Gastroesophageal sphincter (tissue), 4 donors: ENCODE measurements at regions not wholly inside any gene's neighbourhood (a gene's known extent, or its start where the extent isn't known, plus 50 kb on each side); places are given as distances from the start of the nearest gene placed in this dataset.

Experiments
- ATAC-seq: fragments of 150-250 bp; one replicate; pipeline ENCODE4 v1.9.1; 2016; ENCODE audit warnings: mild to moderate bottlenecking, moderate library complexity
- H3K27ac ChIP-seq, 4 donors: fragments of 200-600 bp; sonication (generic) in 3 of 4; 1 replicate in 3 of 4; 2 replicates in 1 of 4; pipeline ENCODE4 v1.5.1; 2016 to 2019
- H3K27me3 ChIP-seq: fragments of 200-600 bp; sonication (generic); one replicate; pipeline ENCODE4 v1.5.1; 2019
- H3K36me3 ChIP-seq, 2 donors: fragments of 200-600 bp; sonication (generic); one replicate each; pipeline ENCODE4 v1.5.1; 2019; ENCODE audit warnings: control low read depth in 1 of 2
- H3K4me1 ChIP-seq, 3 donors: fragments of 200-600 bp; sonication (generic); 1 replicate in 2 of 3; 2 replicates in 1 of 3; pipeline ENCODE4 v1.5.1; 2016 to 2019; ENCODE audit warnings: control low read depth in 2 of 3
- H3K4me3 ChIP-seq, 2 donors: fragments of 200-600 bp; sonication (generic); one replicate each; pipeline ENCODE4 v1.5.1; 2019; ENCODE audit warnings: mild to moderate bottlenecking in 1 of 2, moderate library complexity in 1 of 2
- H3K9me3 ChIP-seq, 3 donors: fragments of 200-600 bp; sonication (generic); one replicate each; pipeline ENCODE4 v1.5.1; 2017 to 2019; ENCODE audit warnings: control low read depth in 2 of 3
- EP300 ChIP-seq: sonication (generic); formaldehyde crosslinking; IDR thresholded peaks from one replicate; pipeline ENCODE4 v1.6.1; 2017; ENCODE audit warnings: antibody characterized with exemption, mild to moderate bottlenecking
- POLR2A ChIP-seq, 2 donors: fragments of 450-650 bp; IDR thresholded peaks; one replicate each; pipeline ENCODE4 v1.6.1; 2017; ENCODE audit warnings: antibody characterized with exemption in 2 of 2, mild to moderate bottlenecking in 2 of 2, moderate library complexity in 1 of 2
- POLR2AphosphoS5 ChIP-seq: sonication (generic); formaldehyde crosslinking; IDR thresholded peaks from one replicate; pipeline ENCODE4 v1.6.1; 2017; ENCODE audit warnings: antibody characterized with exemption
- WGBS, 2 donors: methylation state at CpG; one replicate each; pipeline ENCODE4 v1.1.5; 2018; ENCODE audit warnings: low coverage in 1 of 2; 5-methylcytosine and 5-hydroxymethylcytosine counted together
- TF ChIP-seq, protein P1 (sequence below), 4 experiments: fragments of 200-600 bp in 2 of 4; fragments of 450-650 bp in 2 of 4; sonication (generic) in 1 of 4; IDR thresholded peaks; one replicate each; pipeline ENCODE4 v1.5.1; 2017 to 2019; ENCODE audit warnings: antibody characterized with exemption in 4 of 4, mild to moderate bottlenecking in 2 of 4, moderate library complexity in 2 of 4

DNA sequence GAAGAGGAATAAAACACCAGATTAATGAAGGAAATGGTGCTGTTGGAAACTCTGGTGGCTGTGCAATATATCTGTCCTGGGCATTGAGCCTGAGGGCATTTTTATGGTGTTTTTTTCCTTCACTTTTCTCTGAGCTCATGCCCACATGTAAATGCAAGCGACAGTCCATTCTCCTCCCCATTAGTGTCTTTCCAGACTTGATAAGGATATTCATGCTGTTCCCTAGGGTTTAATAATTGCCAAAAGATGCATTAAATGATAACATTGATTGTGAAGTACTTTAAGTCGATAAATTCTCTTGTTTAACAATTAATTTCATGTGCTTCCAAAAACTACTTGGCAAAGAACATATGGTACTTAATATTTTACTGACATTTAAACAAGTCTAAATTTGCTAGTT lies 384.7 kb downstream of the MDFIC start:
- H3K27ac ChIP-seq = no peak overlapping the region
- 33 to 48% methylated on average over 2 of the region's 2 CpGs for WGBS, 2 donors
- no peak for ATAC-seq

DNA sequence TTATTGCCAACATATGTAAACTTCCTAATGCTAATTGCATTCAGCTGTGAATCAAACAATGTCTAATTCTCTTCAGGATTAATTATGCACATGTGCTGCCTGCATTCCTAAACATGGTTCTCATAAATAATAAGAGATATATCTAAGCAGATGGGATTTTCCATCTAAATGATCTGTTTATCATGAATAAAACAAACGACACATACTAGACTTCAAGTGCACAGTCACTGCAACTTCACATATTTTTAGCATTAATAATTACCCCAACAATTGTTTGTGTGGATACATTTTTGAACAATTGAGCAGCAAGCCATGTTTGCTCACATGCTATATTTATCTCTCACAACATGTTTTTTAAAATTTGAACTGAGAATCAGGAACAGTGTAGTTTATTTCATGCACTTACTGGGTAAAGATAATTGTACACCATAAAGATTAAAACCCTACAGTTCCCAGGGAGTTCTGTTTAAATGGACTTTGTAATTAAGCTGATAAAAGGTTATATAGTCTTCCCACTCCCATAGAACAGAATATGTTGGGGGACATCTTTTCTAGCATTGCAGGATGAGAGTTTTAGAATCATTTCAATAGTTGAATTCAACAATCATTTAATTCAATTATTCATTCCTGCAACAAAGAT lies 378.5 kb downstream of the MDFIC start:
- no peaks in the 10 kb centered on the region for H3K27me3 ChIP-seq
- H3K36me3 ChIP-seq = no peaks in the 10 kb centered on the region
- WGBS, 2 donors = 14 to 32% methylated on average over 1 of the region's 1 CpG
- no peak for TF ChIP-seq POLR2A (IDR thresholded peaks at IDR 0.05)
- TF ChIP-seq, protein P1, sequence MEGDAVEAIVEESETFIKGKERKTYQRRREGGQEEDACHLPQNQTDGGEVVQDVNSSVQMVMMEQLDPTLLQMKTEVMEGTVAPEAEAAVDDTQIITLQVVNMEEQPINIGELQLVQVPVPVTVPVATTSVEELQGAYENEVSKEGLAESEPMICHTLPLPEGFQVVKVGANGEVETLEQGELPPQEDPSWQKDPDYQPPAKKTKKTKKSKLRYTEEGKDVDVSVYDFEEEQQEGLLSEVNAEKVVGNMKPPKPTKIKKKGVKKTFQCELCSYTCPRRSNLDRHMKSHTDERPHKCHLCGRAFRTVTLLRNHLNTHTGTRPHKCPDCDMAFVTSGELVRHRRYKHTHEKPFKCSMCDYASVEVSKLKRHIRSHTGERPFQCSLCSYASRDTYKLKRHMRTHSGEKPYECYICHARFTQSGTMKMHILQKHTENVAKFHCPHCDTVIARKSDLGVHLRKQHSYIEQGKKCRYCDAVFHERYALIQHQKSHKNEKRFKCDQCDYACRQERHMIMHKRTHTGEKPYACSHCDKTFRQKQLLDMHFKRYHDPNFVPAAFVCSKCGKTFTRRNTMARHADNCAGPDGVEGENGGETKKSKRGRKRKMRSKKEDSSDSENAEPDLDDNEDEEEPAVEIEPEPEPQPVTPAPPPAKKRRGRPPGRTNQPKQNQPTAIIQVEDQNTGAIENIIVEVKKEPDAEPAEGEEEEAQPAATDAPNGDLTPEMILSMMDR (IDR thresholded peaks at IDR 0.05) = no peak
- TF ChIP-seq EP300 = no peak
- no peak for TF ChIP-seq POLR2AphosphoS5
- H3K27ac ChIP-seq = no peak overlapping the region
- H3K9me3 ChIP-seq = no peaks in the 10 kb centered on the region
- no peaks in the 10 kb centered on the region for H3K4me1 ChIP-seq
- ATAC-seq = no peak
- H3K4me3 ChIP-seq = no peak overlapping the region

More for the DNA sequence above, 384.7 kb downstream of the MDFIC start:
- no peaks in the 10 kb centered on the region for H3K9me3 ChIP-seq
- no peaks in the 10 kb centered on the region for H3K4me1 ChIP-seq
- TF ChIP-seq POLR2AphosphoS5 (no peak), EP300 (no peak), POLR2A (IDR thresholded peaks at IDR 0.05) (no peak)
- TF ChIP-seq, protein P1 (IDR thresholded peaks at IDR 0.05) = no peak
- H3K27me3 ChIP-seq = no peaks in the 10 kb centered on the region
- H3K36me3 ChIP-seq = no peaks in the 10 kb centered on the region
- no peak overlapping the region for H3K4me3 ChIP-seq

DNA sequence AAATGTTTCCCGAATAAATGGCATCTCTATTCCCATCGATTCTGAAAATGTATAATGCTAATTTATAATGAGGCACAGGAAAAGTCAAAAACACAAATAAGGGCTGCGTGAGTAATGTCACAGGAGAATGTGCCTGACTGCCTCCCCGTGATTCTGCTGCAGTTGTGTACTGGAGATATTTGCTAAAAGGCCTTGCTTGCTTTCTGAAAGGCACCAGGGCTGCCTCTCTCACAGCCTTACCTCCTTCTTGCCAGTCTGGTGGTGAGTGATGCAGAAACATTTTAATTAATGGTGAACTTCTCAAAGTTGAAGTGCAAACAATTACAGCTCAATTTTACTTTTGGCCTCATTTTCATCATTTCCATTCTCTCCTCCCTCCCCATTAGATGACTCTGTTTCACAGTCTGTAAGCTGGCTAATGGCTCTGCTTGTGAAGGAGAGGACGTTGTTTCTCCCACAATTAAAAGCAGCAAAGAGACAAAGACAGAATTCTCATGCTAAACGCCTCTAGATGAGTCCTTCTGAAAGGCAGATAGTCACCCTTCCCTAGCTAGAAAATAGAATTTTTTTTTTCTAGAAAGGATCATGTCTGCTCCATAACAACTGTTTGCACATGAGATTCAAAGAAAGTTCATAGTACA lies 377.6 kb downstream of the MDFIC start:
- WGBS, 2 donors = 80 to 81% methylated on average over 5 to 6 of the region's 6 CpGs
- Histone ChIP-seq H3K27me3 (no peaks in the 10 kb centered on the region), H3K4me3 (no peak overlapping the region), H3K27ac (no peak overlapping the region), H3K4me1 (no peaks in the 10 kb centered on the region), H3K36me3 (no peaks in the 10 kb centered on the region), H3K9me3 (no peaks in the 10 kb centered on the region)
- no peak for ATAC-seq
- TF ChIP-seq POLR2A (IDR thresholded peaks at IDR 0.05) (no peak), EP300 (no peak), POLR2AphosphoS5 (no peak)
- TF ChIP-seq, protein P1 (IDR thresholded peaks at IDR 0.05) = no peak

DNA sequence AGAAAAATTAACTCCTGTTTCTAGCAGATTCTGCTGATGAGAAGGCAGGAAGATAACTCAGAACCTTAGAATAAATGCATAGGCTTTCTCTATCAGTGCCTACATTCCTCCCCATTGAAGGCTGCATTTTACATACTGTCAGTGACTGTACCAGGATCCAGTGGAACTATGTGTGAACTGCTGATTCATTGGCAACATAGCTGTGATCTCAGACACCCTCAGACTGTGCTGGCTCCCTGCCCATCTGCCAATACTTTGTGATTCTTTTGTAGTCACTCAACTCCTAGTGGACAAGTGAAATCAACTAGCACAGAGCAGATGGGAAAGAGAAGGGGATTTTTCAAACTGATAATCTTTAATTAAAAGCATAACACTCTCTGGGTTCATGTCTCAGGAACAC lies 375.8 kb downstream of the MDFIC start:
- H3K9me3 ChIP-seq = no peaks in the 10 kb centered on the region
- no peaks in the 10 kb centered on the region for H3K36me3 ChIP-seq
- no peak for ATAC-seq
- no peak overlapping the region for H3K27ac ChIP-seq
- H3K4me3 ChIP-seq = no peak overlapping the region
- no peaks in the 10 kb centered on the region for H3K27me3 ChIP-seq
- TF ChIP-seq POLR2A (IDR thresholded peaks at IDR 0.05) (no peak), POLR2AphosphoS5 (no peak), EP300 (no peak)
- TF ChIP-seq, protein P1 (IDR thresholded peaks at IDR 0.05) = no peak
- H3K4me1 ChIP-seq = no peaks in the 10 kb centered on the region

DNA sequence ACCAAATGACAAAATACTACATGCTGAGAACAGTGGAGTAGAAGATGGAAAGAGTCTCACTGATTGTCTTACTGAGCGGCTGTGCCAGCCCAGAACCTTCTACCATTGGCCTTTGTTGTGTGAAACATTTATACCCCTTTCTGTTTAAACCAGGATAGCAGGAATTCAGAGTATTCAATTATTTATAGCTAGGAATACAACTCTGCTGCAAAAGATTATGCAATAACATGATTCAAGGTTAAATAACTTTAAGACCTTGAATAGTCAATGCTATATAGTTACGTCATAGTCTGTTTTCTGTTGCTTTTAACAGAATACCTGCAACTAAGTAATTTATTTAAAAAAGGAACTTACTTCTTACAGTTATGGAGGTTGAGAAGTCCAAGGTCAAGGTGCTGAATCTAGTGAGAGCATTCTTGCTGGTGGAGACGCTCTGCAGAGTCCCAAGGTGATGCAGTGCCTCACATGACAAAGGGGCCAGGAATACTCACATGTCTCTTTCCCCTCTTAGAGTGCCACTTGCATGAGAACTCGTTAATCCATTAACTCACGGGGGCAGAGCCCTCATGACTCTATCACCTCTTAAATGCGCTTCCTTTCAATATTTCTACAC lies 371.8 kb downstream of the MDFIC start:
- H3K9me3 ChIP-seq = no peaks in the 10 kb centered on the region
- 71 to 86% methylated on average over 5 of the region's 6 CpGs for WGBS, 2 donors
- H3K27ac ChIP-seq = no peak overlapping the region
- no peaks in the 10 kb centered on the region for H3K36me3 ChIP-seq
- TF ChIP-seq EP300 = no peak
- TF ChIP-seq, protein P1 (IDR thresholded peaks at IDR 0.05) = no peak
- TF ChIP-seq POLR2AphosphoS5 = no peak
- TF ChIP-seq POLR2A (IDR thresholded peaks at IDR 0.05) = no peak
- H3K4me3 ChIP-seq = no peak overlapping the region
- ATAC-seq = no peak
- H3K27me3 ChIP-seq = no peaks in the 10 kb centered on the region
- H3K4me1 ChIP-seq = no peaks in the 10 kb centered on the region
